ENCODE measurements at regions not wholly inside any gene's neighbourhood (a gene's known extent, or its start where the extent isn't known, plus 50 kb on each side); places are given as distances from the start of the nearest gene placed in this dataset.

DNA sequence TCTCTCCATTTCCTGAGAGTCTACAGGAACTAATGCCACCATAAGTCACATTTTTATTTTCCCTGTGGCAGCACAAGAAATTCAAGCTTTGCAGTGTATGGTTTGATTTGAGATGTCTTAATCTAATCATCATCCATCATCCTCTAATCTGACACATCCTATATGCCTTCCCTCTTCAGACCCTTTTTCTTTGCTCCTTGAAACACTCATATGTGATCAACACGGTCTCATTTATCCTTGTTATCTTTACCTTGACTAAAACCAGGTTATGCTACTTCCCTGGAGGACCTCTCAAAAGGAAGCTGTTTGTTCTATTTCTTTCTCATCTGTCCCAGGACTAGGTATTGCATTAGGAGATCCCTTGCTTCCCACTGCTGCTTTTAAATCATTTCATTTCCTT, 146.9 kb upstream of the MRPS30 start:
- Histone ChIP-seq H2AFZ (ENCODE audit: low read length, unreplicated experiment) (no peak overlapping the region), H3K27ac (ENCODE audit: low read depth, low read length) (no peak overlapping the region), H3K27me3 (ENCODE audit: insufficient read depth, low read length) (no peaks in the 10 kb centered on the region), H3K4me3 (ENCODE audit: low read depth, low read length) (no peak overlapping the region), H3K36me3 (ENCODE audit: insufficient read depth, low read length) (no peaks in the 10 kb centered on the region), H3K4me1 (ENCODE audit: control insufficient read depth, insufficient read depth, low read length, unreplicated experiment) (peaks cover 13% of the 10 kb centered on the region), H3K79me2 (ENCODE audit: control insufficient read depth, insufficient read depth, low read length, unreplicated experiment) (no peaks in the 10 kb centered on the region)

DNA sequence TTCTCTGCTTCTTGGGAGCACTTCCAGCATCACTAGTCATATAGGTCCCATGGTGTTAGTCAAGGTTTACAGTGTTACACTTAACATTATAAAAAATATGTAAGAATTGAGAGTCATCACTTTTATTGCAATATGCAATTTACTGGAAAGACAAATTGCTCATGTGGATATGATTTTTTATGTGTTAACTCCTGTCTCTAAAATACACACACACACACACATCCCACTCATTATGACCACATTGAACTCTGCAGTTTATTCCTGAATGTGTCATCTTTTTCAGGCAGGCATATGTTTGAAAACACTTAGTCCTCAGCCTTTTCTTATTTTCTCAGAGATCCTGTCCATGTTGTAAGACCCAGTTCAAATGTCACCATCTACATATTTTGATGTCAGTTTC, 148.5 kb upstream of the MRPS30 start:
- Histone ChIP-seq H3K27me3 (ENCODE audit: insufficient read depth, low read length) (no peaks in the 10 kb centered on the region), H3K36me3 (ENCODE audit: insufficient read depth, low read length) (no peaks in the 10 kb centered on the region), H3K27ac (ENCODE audit: low read depth, low read length) (no peak overlapping the region)

DNA sequence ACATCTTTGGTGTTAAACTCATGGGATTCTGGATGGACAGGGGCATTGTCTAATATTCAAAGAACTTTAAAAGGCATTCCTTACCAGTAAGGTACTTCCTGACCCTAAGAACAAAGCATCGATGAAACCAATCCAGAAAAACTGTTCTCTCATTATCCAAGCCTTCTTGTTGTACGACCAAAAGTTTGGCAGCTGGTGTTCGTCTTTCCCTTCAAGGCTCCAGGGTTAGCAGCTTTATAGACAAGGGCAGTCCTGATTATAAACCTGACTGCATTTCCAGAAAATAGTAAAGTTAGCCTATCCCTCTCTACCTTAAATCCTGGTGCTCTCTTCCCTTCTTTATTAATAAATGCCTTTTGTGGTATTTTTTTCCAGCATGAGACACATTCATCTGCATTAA, 149.4 kb upstream of the MRPS30 start:
- Histone ChIP-seq H3K36me3 (ENCODE audit: insufficient read depth, low read length) (no peaks in the 10 kb centered on the region), H3K27ac (ENCODE audit: low read depth, low read length) (no peak overlapping the region), H3K27me3 (ENCODE audit: insufficient read depth, low read length) (no peaks in the 10 kb centered on the region), H3K4me3 (ENCODE audit: low read depth, low read length) (no peak overlapping the region), H2AFZ (ENCODE audit: low read length, unreplicated experiment) (no peak overlapping the region), H3K4me1 (ENCODE audit: control insufficient read depth, insufficient read depth, low read length, unreplicated experiment) (no peaks in the 10 kb centered on the region), H3K79me2 (ENCODE audit: control insufficient read depth, insufficient read depth, low read length, unreplicated experiment) (no peaks in the 10 kb centered on the region)

More for the DNA sequence above, 148.5 kb upstream of the MRPS30 start:
- Histone ChIP-seq H2AFZ (ENCODE audit: low read length, unreplicated experiment) (no peak overlapping the region), H3K4me3 (ENCODE audit: low read depth, low read length) (no peak overlapping the region), H3K4me1 (ENCODE audit: control insufficient read depth, insufficient read depth, low read length, unreplicated experiment) (peaks cover 7% of the 10 kb centered on the region), H3K79me2 (ENCODE audit: control insufficient read depth, insufficient read depth, low read length, unreplicated experiment) (no peaks in the 10 kb centered on the region)

DNA sequence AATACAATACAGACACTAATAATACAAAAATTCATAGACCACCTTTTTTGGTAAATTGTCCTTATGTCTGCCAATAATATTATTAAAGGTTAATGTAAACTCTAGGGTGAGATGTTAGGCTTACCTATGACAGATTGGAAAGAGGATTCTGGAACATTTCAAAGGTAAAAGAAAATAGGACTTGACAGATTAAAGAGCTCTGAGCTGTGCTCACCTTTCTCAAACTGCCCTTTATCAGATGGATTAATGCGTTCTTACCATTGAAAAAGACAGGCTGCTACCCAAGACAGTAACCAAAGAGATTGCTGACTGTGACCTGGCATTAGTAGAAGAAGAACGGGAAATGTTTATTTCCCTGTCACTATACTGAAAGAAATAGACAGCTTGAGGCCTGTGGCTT, 156.1 kb upstream of the MRPS30 start:
- no peaks in the 10 kb centered on the region for H3K27me3 ChIP-seq (ENCODE audit: insufficient read depth, low read length)
- H3K4me3 ChIP-seq (ENCODE audit: low read depth, low read length) = no peak overlapping the region
- H3K79me2 ChIP-seq (ENCODE audit: control insufficient read depth, insufficient read depth, low read length, unreplicated experiment) = no peaks in the 10 kb centered on the region
- H3K36me3 ChIP-seq (ENCODE audit: insufficient read depth, low read length) = no peaks in the 10 kb centered on the region
- no peaks in the 10 kb centered on the region for H3K4me1 ChIP-seq (ENCODE audit: control insufficient read depth, insufficient read depth, low read length, unreplicated experiment)
- H2AFZ ChIP-seq (ENCODE audit: low read length, unreplicated experiment) = no peak overlapping the region
- H3K27ac ChIP-seq (ENCODE audit: low read depth, low read length) = no peak overlapping the region

DNA sequence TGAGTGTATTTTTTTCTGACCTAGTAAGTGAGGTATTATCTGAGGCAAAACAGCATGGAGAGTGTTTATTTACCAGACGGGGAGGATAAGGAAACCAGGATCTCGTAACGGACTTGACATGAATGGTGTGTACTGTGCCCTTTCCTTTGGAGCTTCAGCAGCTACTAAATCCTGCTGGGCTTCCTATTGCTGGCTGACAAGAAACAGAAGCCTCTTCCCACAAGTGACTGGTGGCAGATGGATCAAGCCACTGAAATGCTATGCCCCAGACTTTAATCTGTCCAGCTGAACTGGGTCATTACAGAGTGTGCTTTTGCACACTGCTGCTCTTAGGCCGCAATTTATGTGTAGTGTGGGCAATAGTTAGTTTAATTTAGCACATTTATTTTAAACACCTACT, 162.7 kb upstream of the MRPS30 start:
- no peaks in the 10 kb centered on the region for H3K36me3 ChIP-seq (ENCODE audit: insufficient read depth, low read length)
- H2AFZ ChIP-seq (ENCODE audit: low read length, unreplicated experiment) = no peak overlapping the region
- no peaks in the 10 kb centered on the region for H3K27me3 ChIP-seq (ENCODE audit: insufficient read depth, low read length)
- H3K27ac ChIP-seq (ENCODE audit: low read depth, low read length) = no peak overlapping the region
- no peaks in the 10 kb centered on the region for H3K79me2 ChIP-seq (ENCODE audit: control insufficient read depth, insufficient read depth, low read length, unreplicated experiment)
- H3K4me1 ChIP-seq (ENCODE audit: control insufficient read depth, insufficient read depth, low read length, unreplicated experiment) = no peaks in the 10 kb centered on the region
- no peak overlapping the region for H3K4me3 ChIP-seq (ENCODE audit: low read depth, low read length)

DNA sequence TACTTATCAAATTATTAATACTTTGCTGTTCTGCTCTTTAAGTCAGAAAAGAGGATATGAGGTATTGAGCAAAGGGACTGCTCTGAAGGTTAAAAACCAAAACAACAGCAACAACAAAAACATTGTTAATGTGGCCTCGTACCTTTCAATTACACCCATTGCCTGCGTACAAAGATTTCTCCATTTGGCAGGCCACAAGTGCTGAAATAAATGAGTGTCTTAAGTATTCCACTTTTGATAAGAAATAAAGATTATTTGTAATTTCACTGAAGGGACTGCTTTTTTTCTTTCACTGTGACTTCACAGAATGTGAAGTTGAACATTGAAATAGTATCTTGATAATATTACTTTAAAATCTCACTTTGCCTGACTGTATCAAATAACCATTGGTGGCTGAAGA, 163.2 kb upstream of the MRPS30 start:
- Histone ChIP-seq H3K4me1 (ENCODE audit: control insufficient read depth, insufficient read depth, low read length, unreplicated experiment) (no peaks in the 10 kb centered on the region), H3K27ac (ENCODE audit: low read depth, low read length) (no peak overlapping the region), H3K36me3 (ENCODE audit: insufficient read depth, low read length) (no peaks in the 10 kb centered on the region), H3K4me3 (ENCODE audit: low read depth, low read length) (no peak overlapping the region), H3K27me3 (ENCODE audit: insufficient read depth, low read length) (no peaks in the 10 kb centered on the region), H2AFZ (ENCODE audit: low read length, unreplicated experiment) (no peak overlapping the region), H3K79me2 (ENCODE audit: control insufficient read depth, insufficient read depth, low read length, unreplicated experiment) (no peaks in the 10 kb centered on the region)

DNA sequence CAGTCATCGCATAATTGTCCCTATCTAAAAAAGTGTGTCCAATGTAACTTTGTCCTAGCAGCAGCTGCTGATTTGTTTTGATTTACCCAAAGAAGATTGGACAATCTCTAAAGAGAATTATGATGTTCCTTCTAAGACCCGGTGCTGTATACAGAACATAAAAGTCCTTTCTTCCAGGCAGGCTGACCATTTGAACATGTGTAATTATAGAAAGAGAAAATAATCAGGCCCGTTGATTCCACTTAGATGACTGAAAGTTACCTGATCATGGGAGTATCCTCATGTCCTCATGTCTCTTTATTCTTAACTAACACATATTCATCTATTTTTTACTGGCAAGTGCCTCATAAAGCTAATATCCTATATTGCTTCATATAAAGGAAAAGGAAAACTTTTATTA, 164.1 kb upstream of the MRPS30 start:
- H2AFZ ChIP-seq (ENCODE audit: low read length, unreplicated experiment) = no peak overlapping the region
- H3K4me1 ChIP-seq (ENCODE audit: control insufficient read depth, insufficient read depth, low read length, unreplicated experiment) = no peaks in the 10 kb centered on the region
- no peaks in the 10 kb centered on the region for H3K79me2 ChIP-seq (ENCODE audit: control insufficient read depth, insufficient read depth, low read length, unreplicated experiment)
- no peaks in the 10 kb centered on the region for H3K27me3 ChIP-seq (ENCODE audit: insufficient read depth, low read length)
- H3K36me3 ChIP-seq (ENCODE audit: insufficient read depth, low read length) = no peaks in the 10 kb centered on the region
- no peak overlapping the region for H3K4me3 ChIP-seq (ENCODE audit: low read depth, low read length)
- no peak overlapping the region for H3K27ac ChIP-seq (ENCODE audit: low read depth, low read length)

DNA sequence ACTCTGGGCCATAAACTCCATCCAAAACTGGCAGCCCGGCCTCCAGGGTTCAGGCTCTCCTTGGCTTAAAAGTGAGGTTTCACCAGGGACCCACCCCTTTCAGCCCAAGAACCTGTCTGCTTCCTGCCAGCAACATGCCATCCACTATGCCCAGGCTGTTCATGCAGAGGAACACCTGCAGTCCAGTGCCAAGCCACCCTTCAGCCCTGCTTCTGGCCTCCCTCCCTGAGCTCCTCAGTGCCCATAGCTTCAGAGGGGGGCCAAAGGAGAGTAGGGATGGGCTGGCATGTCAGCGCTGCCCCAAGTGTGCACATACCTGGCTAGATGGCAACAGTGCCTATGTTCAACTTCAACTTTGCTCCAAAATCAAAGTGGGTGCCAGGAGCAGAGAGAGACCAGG, 166.9 kb upstream of the MRPS30 start:
- Histone ChIP-seq H3K79me2 (ENCODE audit: control insufficient read depth, insufficient read depth, low read length, unreplicated experiment) (no peaks in the 10 kb centered on the region), H2AFZ (ENCODE audit: low read length, unreplicated experiment) (no peak overlapping the region), H3K4me3 (ENCODE audit: low read depth, low read length) (no peak overlapping the region), H3K27me3 (ENCODE audit: insufficient read depth, low read length) (no peaks in the 10 kb centered on the region; the same call in 1 of the 2 replicates), H3K36me3 (ENCODE audit: insufficient read depth, low read length) (no peaks in the 10 kb centered on the region), H3K4me1 (ENCODE audit: control insufficient read depth, insufficient read depth, low read length, unreplicated experiment) (no peaks in the 10 kb centered on the region), H3K27ac (ENCODE audit: low read depth, low read length) (no peak overlapping the region)

DNA sequence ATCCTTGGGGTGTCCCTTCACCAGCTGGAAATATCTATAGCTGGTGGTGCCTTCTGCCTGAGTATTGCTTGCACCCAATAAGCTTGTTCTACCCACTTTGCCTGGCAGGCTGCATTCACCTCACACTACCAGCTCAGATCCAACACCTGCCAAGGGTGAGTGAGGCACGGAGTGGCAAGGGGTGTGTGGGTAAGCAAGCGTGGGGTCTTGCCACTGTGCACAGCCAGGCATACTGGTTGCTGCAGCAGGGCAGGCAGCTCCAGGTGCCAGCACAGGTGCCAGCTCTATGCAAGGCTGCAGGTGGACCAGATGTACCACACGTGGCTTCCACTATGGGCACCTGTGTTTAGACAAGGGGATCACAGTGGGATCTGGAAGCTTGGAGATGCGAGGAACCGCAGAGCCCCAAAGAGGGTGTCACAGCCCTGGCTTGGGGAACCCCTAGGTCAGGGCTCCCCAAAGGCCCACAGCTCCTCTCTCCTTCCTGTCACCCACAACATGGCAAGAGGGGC, 167.7 kb upstream of the MRPS30 start:
- H3K27me3 ChIP-seq (ENCODE audit: insufficient read depth, low read length) = no peaks in the 10 kb centered on the region; the same call in 1 of the 2 replicates
- H3K36me3 ChIP-seq (ENCODE audit: insufficient read depth, low read length) = no peaks in the 10 kb centered on the region
- H2AFZ ChIP-seq (ENCODE audit: low read length, unreplicated experiment) = no peak overlapping the region
- H3K4me3 ChIP-seq (ENCODE audit: low read depth, low read length) = no peak overlapping the region
- no peak overlapping the region for H3K27ac ChIP-seq (ENCODE audit: low read depth, low read length)
- H3K4me1 ChIP-seq (ENCODE audit: control insufficient read depth, insufficient read depth, low read length, unreplicated experiment) = no peaks in the 10 kb centered on the region
- no peaks in the 10 kb centered on the region for H3K79me2 ChIP-seq (ENCODE audit: control insufficient read depth, insufficient read depth, low read length, unreplicated experiment)

DNA sequence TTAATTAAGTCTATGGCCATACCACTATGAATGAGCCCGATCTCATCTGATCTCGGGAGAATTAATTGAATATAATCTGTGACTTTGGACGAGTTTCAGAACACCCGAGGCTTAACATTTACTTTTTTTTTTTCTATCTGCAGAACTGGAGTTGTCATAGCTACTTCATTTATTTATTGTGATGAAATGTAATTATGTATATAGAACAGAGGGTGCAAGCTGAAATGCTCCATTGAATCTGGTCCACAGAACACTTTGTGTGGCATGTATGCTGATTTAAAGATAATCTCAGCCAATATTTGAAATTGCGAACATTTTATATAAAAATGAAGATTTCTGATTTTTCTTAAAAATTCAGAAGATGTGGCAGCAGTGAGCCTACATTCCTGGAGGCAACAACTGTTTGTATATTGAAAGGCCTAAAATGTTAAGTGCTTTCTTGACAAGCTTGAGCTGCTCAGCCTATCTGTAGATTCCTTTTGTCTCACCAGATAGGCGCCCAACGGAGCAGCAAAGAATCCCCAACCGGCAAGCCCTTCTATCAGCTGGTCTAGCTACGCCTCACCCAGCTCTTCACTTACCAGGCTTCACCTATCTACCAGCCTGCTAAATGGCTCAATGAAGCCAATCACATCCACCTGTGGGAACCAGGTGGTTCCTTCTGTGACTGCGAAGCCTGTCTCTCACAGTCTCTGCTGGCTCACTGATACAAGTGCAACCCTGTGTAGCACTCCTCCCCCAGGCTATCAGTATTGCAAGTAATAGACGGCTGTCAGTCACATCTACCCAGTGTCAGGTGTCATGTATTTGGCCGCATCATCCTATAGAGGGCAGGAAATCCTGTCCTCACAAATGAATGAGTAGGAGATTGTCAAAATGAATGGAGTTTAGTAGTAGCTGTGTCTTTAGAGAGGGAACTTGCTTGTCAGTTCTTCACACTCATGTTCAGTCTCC, 170.6 kb upstream of the MRPS30 start:
- H3K4me3 ChIP-seq (ENCODE audit: low read depth, low read length) = no peak overlapping the region
- H3K79me2 ChIP-seq (ENCODE audit: control insufficient read depth, insufficient read depth, low read length, unreplicated experiment) = no peaks in the 10 kb centered on the region
- H3K36me3 ChIP-seq (ENCODE audit: insufficient read depth, low read length) = no peaks in the 10 kb centered on the region
- no peak overlapping the region for H3K27ac ChIP-seq (ENCODE audit: low read depth, low read length)
- peaks cover 4% of the 10 kb centered on the region; the same call in 1 of the 2 replicates for H3K27me3 ChIP-seq (ENCODE audit: insufficient read depth, low read length)
- H2AFZ ChIP-seq (ENCODE audit: low read length, unreplicated experiment) = no peak overlapping the region
- no peaks in the 10 kb centered on the region for H3K4me1 ChIP-seq (ENCODE audit: control insufficient read depth, insufficient read depth, low read length, unreplicated experiment)

DNA sequence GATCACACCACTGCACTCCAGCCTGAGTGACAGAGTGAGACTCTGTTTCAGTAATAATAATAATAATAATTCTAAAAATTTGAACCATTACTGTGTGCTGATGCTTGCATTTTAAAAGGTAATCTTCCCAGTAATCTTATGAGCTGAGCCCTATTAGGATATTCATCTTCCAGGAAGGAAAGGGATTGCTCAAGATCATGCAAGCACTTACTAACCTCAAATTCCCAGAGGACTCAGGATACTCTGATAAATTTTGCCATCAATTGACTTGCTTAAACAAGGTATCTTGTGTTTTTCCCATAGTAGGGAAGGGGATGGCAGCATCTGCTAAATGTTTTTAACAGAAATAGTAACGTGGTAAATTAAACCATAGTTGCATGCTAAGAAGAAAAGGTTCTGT, 176.4 kb upstream of the MRPS30 start:
- Histone ChIP-seq H2AFZ (ENCODE audit: low read length, unreplicated experiment) (no peak overlapping the region), H3K4me1 (ENCODE audit: control insufficient read depth, insufficient read depth, low read length, unreplicated experiment) (no peaks in the 10 kb centered on the region), H3K27ac (ENCODE audit: low read depth, low read length) (no peak overlapping the region), H3K36me3 (ENCODE audit: insufficient read depth, low read length) (no peaks in the 10 kb centered on the region), H3K4me3 (ENCODE audit: low read depth, low read length) (no peak overlapping the region), H3K79me2 (ENCODE audit: control insufficient read depth, insufficient read depth, low read length, unreplicated experiment) (no peaks in the 10 kb centered on the region), H3K27me3 (ENCODE audit: insufficient read depth, low read length) (0 out of 2 replicates have a peak, but pooled peaks cover 4% of the 10 kb centered on the region)

Measured in ACC112 (cell line).